ENCODE measurements at regions not wholly inside any gene's neighbourhood (a gene's known extent, or its start where the extent isn't known, plus 50 kb on each side); places are given as distances from the start of the nearest gene placed in this dataset.

DNA sequence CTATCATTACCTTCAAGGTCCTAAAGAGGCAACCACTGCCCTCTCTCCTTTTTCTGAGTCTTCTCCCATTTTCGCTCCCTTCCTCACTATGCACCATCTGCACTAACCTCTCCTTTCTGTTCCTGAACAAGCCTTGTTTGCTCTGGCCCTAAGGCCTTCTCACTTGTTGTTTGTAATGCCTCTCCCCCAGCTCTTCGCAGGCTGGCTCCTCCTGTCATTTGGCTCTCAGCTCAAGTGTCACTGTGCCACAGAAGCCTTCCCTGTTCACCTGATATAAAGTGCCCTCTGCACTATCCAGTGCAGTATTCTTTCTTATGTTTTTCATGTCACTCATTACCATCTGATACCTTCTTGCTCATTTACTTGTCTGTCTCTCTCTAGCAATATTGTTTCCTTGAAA lies 303.7 kb downstream of the KCNN2 start:
- TF ChIP-seq EP300 (IDR thresholded peaks at IDR 0.05) (no peak), POLR2AphosphoS5 (IDR thresholded peaks at IDR 0.05) (no peak)
- TF ChIP-seq, protein P1, sequence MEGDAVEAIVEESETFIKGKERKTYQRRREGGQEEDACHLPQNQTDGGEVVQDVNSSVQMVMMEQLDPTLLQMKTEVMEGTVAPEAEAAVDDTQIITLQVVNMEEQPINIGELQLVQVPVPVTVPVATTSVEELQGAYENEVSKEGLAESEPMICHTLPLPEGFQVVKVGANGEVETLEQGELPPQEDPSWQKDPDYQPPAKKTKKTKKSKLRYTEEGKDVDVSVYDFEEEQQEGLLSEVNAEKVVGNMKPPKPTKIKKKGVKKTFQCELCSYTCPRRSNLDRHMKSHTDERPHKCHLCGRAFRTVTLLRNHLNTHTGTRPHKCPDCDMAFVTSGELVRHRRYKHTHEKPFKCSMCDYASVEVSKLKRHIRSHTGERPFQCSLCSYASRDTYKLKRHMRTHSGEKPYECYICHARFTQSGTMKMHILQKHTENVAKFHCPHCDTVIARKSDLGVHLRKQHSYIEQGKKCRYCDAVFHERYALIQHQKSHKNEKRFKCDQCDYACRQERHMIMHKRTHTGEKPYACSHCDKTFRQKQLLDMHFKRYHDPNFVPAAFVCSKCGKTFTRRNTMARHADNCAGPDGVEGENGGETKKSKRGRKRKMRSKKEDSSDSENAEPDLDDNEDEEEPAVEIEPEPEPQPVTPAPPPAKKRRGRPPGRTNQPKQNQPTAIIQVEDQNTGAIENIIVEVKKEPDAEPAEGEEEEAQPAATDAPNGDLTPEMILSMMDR (IDR thresholded peaks at IDR 0.05), result no peak
